GM12864 (cell line): ENCODE measurements at regions not wholly inside any gene's neighbourhood (a gene's known extent, or its start where the extent isn't known, plus 50 kb on each side); places are given as distances from the start of the nearest gene placed in this dataset.

Experiments used
- DNase-seq: peaks from one replicate; pipeline ENCODE4 v3.0.0-alpha.2; 2011; ENCODE audit warnings: low read depth
- H3K4me3 ChIP-seq: 2 replicates; pipeline ENCODE4 v1.5.1; 2011; ENCODE audit warnings: mild to moderate bottlenecking, low read depth, low read length, control low read depth
- TF ChIP-seq, protein P1 (sequence below): IDR thresholded peaks from 2 replicates; pipeline ENCODE4 v1.5.1; 2011; ENCODE audit warnings: low read depth, mild to moderate bottlenecking, moderate library complexity, low read length, control low read depth, inconsistent platforms; ENCODE audit errors: missing control alignments

- no peak overlapping the region for H3K4me3 ChIP-seq
- DNase-seq: no peak
- TF ChIP-seq, protein P1, sequence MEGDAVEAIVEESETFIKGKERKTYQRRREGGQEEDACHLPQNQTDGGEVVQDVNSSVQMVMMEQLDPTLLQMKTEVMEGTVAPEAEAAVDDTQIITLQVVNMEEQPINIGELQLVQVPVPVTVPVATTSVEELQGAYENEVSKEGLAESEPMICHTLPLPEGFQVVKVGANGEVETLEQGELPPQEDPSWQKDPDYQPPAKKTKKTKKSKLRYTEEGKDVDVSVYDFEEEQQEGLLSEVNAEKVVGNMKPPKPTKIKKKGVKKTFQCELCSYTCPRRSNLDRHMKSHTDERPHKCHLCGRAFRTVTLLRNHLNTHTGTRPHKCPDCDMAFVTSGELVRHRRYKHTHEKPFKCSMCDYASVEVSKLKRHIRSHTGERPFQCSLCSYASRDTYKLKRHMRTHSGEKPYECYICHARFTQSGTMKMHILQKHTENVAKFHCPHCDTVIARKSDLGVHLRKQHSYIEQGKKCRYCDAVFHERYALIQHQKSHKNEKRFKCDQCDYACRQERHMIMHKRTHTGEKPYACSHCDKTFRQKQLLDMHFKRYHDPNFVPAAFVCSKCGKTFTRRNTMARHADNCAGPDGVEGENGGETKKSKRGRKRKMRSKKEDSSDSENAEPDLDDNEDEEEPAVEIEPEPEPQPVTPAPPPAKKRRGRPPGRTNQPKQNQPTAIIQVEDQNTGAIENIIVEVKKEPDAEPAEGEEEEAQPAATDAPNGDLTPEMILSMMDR: no peak
Measured at GRCh38 chr1:189819751-189820150, 657.9 kb downstream of the BRINP3 start.

DNA sequence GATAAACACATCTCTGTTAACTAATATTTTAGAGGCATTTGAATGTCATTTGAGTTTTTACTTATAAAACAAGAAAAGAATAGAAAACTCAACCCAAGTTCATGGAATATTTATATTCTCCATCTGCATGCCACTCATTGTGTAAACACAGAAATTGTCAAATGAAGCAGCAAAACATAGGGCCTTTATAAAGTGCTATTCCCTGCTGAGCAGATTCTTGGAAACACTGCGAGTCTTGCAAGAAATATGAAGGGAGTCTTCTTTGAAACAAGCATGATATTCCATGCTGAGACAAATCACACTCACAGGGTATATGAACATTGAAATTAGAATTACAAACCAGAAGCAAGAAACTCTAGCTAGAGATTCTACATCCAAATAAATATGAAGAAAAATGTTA is 655.8 kb downstream of the BRINP3 start:
- no peak overlapping the region for H3K4me3 ChIP-seq
- TF ChIP-seq, protein P1: no peak
- no peak for DNase-seq

- H3K4me3 ChIP-seq: no peak overlapping the region
- DNase-seq: no peak
- TF ChIP-seq, protein P1: no peak
Measured at GRCh38 chr1:189834813-189835212, 642.9 kb downstream of the BRINP3 start.

DNA sequence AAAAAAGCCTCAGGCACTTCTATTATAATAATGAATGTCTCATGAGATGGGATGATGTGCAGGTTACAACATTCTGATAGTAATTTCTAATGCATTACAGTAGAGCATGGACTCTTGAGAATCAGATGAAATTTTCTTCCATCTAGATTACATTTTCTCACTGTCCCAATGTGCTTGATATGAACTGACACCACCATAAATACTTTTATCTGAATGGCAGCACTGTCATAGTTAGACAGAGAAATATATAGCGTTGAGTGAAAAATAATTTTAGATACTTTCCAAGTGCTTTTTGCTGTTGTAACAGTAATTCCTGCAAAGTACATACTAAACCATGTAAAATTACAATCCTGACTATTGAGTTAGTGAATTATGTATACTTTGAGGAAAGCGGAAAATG is 630.1 kb downstream of the BRINP3 start:
- TF ChIP-seq, protein P1: no peak
- no peak for DNase-seq
- H3K4me3 ChIP-seq: no peak overlapping the region

DNA sequence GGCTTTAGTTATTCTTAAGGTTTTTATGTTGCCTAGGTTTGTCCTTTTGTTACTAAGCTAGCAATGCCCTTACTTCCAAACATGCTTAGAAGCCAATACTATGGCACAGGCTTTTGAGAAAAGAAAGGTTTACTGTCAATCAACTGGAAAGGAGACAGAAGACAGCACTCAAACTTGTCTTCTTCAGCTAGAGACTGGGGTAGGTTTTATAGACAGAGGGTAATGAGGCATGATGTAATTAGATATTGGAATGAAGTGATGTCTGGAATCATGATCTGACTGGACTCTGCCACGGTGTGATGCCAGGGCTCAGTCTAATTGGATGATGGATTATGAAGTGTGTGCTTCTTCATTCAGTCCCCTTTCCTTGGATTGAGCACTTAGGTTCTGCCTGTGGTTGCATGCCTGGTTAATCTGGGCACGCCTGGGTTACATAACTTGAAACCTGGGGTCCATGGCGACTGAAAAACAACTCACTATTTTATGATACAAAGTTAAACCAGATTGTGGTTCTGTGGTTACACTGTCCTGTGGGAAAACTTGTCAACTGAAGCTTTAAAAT is 625.8 kb downstream of the BRINP3 start:
- DNase-seq: no peak
- no peak overlapping the region for H3K4me3 ChIP-seq
- TF ChIP-seq, protein P1: no peak

- DNase-seq: no peak
- TF ChIP-seq, protein P1: peak; percentile 87
- H3K4me3 ChIP-seq: no peak overlapping the region
Measured at GRCh38 chr1:189859385-189859977, 618.2 kb downstream of the BRINP3 start.

GRCh38 chr1:189866606-189867005 is 611.1 kb downstream of the BRINP3 start:
- DNase-seq: no peak
- TF ChIP-seq, protein P1: no peak
- no peak overlapping the region for H3K4me3 ChIP-seq
